Calu3 (cell line): ENCODE measurements at regions not wholly inside any gene's neighbourhood (a gene's known extent, or its start where the extent isn't known, plus 50 kb on each side); places are given as distances from the start of the nearest gene placed in this dataset.
"Not testable (repeated sequence)": the region's sequence is repeated elsewhere in the genome, so short reads cannot be mapped to it uniquely, and the experiment has no call there.

Experiments
- BruUV-seq: library from RNA; stranded (reverse); fragments of 400-500 nt; replicated peaks from 2 replicates; lab custom pipeline; 2021; lab: Mats Ljungman, UMichigan
- CTCF ChIA-PET: fragments of 300-600 bp; sonication (Branson Sonifier 250); formaldehyde crosslinking; loops from one replicate; lab custom pipeline; 2022; ENCODE audit warnings: antibody characterized with exemption; lab: Charles Lee
- DNase-seq: peaks from one replicate; pipeline ENCODE4 v3.0.0; 2022
- H3K27ac Mint-ChIP-seq: one replicate; pipeline ENCODE4 v1.8.0; 2022; ENCODE audit warnings: mixed read lengths; ENCODE audit not compliant: unreplicated experiment
- H3K27me3 Mint-ChIP-seq: one replicate; pipeline ENCODE4 v1.8.0; 2022; ENCODE audit warnings: mixed read lengths; ENCODE audit not compliant: unreplicated experiment
- H3K36me3 Mint-ChIP-seq: one replicate; pipeline ENCODE4 v1.8.0; 2022; ENCODE audit warnings: mild to moderate bottlenecking, moderate library complexity, mixed read lengths; ENCODE audit not compliant: insufficient read depth, unreplicated experiment
- H3K4me1 Mint-ChIP-seq: one replicate; pipeline ENCODE4 v1.8.0; 2022; ENCODE audit warnings: mild to moderate bottlenecking, low read depth, mixed read lengths; ENCODE audit not compliant: unreplicated experiment
- H3K4me3 Mint-ChIP-seq: one replicate; pipeline ENCODE4 v1.8.0; 2022; ENCODE audit warnings: mild to moderate bottlenecking, low read depth, moderate library complexity, mixed read lengths; ENCODE audit not compliant: unreplicated experiment
- H3K9me3 Mint-ChIP-seq: one replicate; pipeline ENCODE4 v1.8.0; 2022; ENCODE audit warnings: low read depth, mixed read lengths; ENCODE audit not compliant: unreplicated experiment
- intact Hi-C: fragments of 100-400 bp; cut with micrococcal nuclease; formaldehyde crosslinking; loops from one replicate; pipeline ENCODE4 v1.10.0; 2022; ENCODE audit not compliant: unreplicated experiment
- TF ChIP-seq, protein P1 (sequence below): fragments of 200-600 bp; IDR thresholded peaks from one replicate; pipeline ENCODE4 v1.8.0; 2022; ENCODE audit warnings: antibody characterized with exemption; ENCODE audit not compliant: unreplicated experiment

DNA sequence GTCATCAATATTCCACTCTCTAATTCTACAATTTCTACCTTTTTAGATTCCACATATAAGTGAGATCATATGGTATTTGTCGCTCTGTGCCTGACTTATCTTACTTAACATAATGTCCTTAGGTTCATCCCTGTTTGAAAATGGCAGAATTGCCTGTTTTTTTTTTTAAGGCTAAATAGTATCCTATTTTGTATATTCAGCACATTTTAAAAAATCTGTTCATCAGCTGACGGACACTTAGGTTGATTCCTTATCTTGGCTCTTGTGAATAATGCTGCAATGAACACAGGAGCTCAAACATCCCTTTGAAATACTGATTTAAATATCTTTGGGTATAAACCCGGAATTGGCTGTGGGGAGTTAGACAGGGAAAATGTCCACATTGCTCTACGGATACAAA, 326.7 kb upstream of the THBS1 start:
- no TSS peak for BruUV-seq
- Mint-ChIP-seq H3K27me3 (no peaks in the 10 kb centered on the region), H3K4me3 (no peak overlapping the region), H3K9me3 (no peaks in the 10 kb centered on the region), H3K27ac (no peak overlapping the region), H3K36me3 (no peaks in the 10 kb centered on the region), H3K4me1 (peaks cover 7% of the 10 kb centered on the region)
- intact Hi-C loops, result no loop called here
- CTCF ChIA-PET, result no interaction called here
- no peak for DNase-seq
- TF ChIP-seq, protein P1, sequence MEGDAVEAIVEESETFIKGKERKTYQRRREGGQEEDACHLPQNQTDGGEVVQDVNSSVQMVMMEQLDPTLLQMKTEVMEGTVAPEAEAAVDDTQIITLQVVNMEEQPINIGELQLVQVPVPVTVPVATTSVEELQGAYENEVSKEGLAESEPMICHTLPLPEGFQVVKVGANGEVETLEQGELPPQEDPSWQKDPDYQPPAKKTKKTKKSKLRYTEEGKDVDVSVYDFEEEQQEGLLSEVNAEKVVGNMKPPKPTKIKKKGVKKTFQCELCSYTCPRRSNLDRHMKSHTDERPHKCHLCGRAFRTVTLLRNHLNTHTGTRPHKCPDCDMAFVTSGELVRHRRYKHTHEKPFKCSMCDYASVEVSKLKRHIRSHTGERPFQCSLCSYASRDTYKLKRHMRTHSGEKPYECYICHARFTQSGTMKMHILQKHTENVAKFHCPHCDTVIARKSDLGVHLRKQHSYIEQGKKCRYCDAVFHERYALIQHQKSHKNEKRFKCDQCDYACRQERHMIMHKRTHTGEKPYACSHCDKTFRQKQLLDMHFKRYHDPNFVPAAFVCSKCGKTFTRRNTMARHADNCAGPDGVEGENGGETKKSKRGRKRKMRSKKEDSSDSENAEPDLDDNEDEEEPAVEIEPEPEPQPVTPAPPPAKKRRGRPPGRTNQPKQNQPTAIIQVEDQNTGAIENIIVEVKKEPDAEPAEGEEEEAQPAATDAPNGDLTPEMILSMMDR, result no peak

DNA sequence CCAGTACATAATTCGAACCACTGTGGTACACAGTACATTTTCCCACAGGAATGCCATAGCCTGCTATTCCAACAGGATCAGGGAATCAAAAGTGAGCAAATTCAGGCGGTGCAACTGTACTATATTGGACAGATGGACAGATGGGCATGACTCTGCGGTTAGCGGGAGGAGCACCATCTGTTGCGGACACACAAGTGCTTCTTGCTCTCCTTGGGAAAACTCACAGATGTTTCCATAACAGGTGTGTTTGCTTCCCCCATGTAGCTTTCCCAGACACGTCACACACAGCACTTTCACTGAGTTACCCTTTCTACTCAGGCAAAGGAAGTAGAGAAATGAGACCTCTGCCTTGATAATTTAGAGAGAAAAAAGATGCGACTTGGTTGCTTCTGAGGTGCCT, 325.1 kb upstream of the THBS1 start:
- Mint-ChIP-seq H3K9me3 (no peaks in the 10 kb centered on the region), H3K4me1 (no peaks in the 10 kb centered on the region), H3K27ac (no peak overlapping the region), H3K4me3 (no peak overlapping the region), H3K27me3 (no peaks in the 10 kb centered on the region), H3K36me3 (no peaks in the 10 kb centered on the region)
- TF ChIP-seq, protein P1, result no peak
- BruUV-seq, result no TSS peak
- DNase-seq, result no peak
- CTCF ChIA-PET, result no interaction called here
- intact Hi-C loops, result no loop called here

DNA sequence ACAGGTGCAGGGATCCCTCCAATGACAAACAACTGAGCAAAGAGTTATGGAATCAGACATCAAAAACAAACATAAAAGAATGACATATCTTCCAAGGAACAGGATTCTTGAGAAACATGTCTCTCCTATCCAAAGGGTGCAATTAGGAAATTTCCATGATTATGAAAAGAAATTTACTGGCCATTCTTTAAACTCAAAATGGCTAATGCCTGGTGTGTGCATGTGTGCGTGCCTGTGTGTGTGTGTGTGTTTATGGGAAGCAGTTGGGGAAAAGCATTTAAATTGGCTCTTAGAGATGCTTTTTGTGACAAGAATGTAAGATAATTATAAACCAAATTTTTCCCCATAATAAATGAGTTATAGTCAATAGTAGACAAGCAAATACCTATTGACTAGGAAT, 320.5 kb upstream of the THBS1 start:
- CTCF ChIA-PET, result no interaction called here

DNA sequence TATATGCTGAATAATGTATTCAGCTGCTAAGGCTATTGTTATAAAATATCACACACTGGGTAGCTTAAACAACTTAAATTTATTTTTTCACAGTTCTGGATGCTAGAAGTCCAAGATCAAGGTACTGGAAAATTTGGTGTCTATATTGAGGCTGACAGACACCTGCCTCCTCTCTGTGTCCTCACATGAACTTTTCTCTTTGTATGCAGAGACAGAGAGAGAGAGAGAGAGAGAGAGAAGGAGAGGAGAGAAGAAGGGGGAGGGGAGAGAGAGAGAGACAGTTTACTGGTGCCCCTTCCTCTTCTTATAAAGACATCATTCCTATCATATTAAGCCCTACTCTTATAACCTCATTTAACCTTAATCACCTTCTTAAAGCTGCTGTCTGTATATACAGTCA, 320.1 kb upstream of the THBS1 start:
- no TSS peak for BruUV-seq
- CTCF ChIA-PET, result no interaction called here
- intact Hi-C loops, result no loop called here
- no peak overlapping the region for H3K27ac Mint-ChIP-seq
- TF ChIP-seq, protein P1, result no peak
- DNase-seq, result no peak
- H3K4me1 Mint-ChIP-seq, result no peaks in the 10 kb centered on the region
- H3K4me3 Mint-ChIP-seq, result no peak overlapping the region
- H3K9me3 Mint-ChIP-seq, result no peaks in the 10 kb centered on the region
- H3K36me3 Mint-ChIP-seq, result no peaks in the 10 kb centered on the region
- H3K27me3 Mint-ChIP-seq, result no peaks in the 10 kb centered on the region

More for the DNA sequence above, 320.5 kb upstream of the THBS1 start:
- Mint-ChIP-seq H3K36me3 (no peaks in the 10 kb centered on the region), H3K27ac (no peak overlapping the region), H3K4me3 (no peak overlapping the region), H3K27me3 (no peaks in the 10 kb centered on the region), H3K4me1 (no peaks in the 10 kb centered on the region), H3K9me3 (no peaks in the 10 kb centered on the region)
- no TSS peak for BruUV-seq
- no peak for DNase-seq
- intact Hi-C loops, result no loop called here
- TF ChIP-seq, protein P1, result no peak

DNA sequence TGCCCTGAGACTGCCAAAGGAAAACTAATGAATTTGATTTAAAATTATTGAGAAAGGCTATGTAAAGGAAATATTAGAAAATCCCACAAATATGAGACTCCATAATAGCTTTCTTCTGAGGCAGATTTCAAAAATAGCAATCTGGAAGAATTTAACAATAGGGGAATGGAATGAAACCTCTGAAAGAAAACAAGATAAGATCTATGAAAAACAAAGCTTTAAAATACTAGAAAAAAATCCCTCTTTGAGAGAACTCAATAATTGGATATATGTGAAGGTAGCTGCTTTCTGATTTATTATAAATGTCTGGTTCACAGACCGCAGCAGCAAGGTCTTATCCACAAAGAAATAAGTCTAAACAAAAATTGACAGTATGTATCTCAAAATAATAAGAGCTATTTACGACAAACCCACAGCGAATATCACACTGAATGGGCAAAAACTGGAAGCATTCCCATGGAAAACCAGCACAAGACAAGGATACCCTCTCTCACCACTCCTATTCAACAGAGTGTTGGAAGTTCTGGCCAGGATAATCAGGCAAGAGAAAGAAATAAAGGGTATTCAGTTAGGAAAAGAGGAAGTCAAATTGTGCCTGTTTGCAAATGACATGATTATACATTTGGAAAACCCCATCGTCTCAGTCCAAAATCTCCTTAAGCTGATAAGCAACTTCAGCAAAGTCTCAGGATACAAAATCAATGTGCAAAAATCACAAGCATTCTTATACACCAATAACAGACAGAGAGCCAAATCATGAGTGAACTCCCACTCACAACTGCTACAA, 319.3 kb upstream of the THBS1 start:
- DNase-seq, H3K9me3 Mint-ChIP-seq, H3K36me3 Mint-ChIP-seq, H3K4me3 Mint-ChIP-seq, H3K27ac Mint-ChIP-seq, intact Hi-C loops, H3K4me1 Mint-ChIP-seq, BruUV-seq, H3K27me3 Mint-ChIP-seq: not testable (repeated sequence)
- CTCF ChIA-PET, result interaction anchor here (0.6 kb wide), 1 partner anchor 17 kb away, joined by 3 read pairs; no protein-coding TSS in a partner anchor

DNA sequence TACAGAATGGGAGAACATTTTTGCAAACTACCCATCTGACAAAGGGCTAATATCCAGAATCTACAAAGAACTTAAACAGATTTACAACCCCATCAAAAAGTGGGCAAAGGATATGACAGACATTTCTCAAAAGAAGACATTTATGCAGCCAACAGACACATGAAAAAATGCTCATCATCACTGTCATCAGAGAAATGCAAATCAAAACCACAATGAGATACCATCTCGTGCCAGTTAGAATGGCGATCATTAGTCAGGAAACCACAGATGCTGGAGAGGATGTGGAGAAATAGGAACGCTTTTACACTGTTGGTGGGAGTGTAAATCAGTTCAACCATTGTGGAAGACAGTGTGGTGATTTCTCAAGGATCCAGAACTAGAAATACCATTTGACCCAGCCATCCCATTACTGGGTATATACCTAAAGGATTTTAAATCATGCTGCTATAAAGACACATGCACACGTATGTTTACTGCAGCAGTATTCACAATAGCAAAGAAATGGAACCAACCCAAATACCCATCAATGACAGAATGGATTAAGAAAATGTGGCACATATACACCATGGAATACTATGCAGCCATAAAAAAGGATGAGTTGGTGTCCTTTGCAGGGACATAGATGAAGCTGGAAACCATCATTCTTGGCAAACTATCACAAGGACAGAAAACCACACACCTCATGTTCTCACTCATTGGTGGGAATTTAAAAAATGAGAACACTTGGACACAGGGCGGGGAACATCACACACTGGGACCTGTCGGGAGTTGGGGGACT, 317.7 kb upstream of the THBS1 start:
- intact Hi-C loops, CTCF ChIA-PET: not testable (repeated sequence)

More for the DNA sequence above, 317.7 kb upstream of the THBS1 start:
- not testable (repeated sequence) for DNase-seq, H3K4me1 Mint-ChIP-seq, H3K36me3 Mint-ChIP-seq, H3K27ac Mint-ChIP-seq, H3K4me3 Mint-ChIP-seq, H3K9me3 Mint-ChIP-seq, H3K27me3 Mint-ChIP-seq, BruUV-seq
